NB4 (cell line): ENCODE measurements at regions not wholly inside any gene's neighbourhood (a gene's known extent, or its start where the extent isn't known, plus 50 kb on each side); places are given as distances from the start of the nearest gene placed in this dataset.

ENCODE experiments used
- CTCF ChIP-seq: IDR thresholded peaks from one replicate; pipeline ENCODE4 v1.5.1; 2012; ENCODE audit warnings: low read depth, low read length
- MYC ChIP-seq: IDR thresholded peaks from 2 replicates; pipeline ENCODE4 v1.6.1; 2011; ENCODE audit warnings: low read depth, low read length
- POLR2A ChIP-seq: IDR thresholded peaks from 2 replicates; pipeline ENCODE4 v1.6.1; 2011; ENCODE audit warnings: mild to moderate bottlenecking; ENCODE audit not compliant: insufficient read length; ENCODE audit errors: extremely low read depth

GRCh38 chr2:54061272-54061671 is 54.1 kb upstream of the ACYP2 start:
- TF ChIP-seq CTCF (no peak), MYC (no peak), POLR2A (no peak)
